ENCODE measurements at regions not wholly inside any gene's neighbourhood (a gene's known extent, or its start where the extent isn't known, plus 50 kb on each side); places are given as distances from the start of the nearest gene placed in this dataset.

- no peak overlapping the region for H3K4me3 ChIP-seq (ENCODE audit: control insufficient read depth, low read depth, low read length)
- TF ChIP-seq, protein P1, sequence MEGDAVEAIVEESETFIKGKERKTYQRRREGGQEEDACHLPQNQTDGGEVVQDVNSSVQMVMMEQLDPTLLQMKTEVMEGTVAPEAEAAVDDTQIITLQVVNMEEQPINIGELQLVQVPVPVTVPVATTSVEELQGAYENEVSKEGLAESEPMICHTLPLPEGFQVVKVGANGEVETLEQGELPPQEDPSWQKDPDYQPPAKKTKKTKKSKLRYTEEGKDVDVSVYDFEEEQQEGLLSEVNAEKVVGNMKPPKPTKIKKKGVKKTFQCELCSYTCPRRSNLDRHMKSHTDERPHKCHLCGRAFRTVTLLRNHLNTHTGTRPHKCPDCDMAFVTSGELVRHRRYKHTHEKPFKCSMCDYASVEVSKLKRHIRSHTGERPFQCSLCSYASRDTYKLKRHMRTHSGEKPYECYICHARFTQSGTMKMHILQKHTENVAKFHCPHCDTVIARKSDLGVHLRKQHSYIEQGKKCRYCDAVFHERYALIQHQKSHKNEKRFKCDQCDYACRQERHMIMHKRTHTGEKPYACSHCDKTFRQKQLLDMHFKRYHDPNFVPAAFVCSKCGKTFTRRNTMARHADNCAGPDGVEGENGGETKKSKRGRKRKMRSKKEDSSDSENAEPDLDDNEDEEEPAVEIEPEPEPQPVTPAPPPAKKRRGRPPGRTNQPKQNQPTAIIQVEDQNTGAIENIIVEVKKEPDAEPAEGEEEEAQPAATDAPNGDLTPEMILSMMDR (conservative IDR thresholded peaks at IDR 0.05; ENCODE audit: control insufficient read depth, insufficient read depth, low read depth, low read length): no peak
- no peak for DNase-seq (ENCODE audit: low read depth)
Observed at GRCh38 chr15:47846128-47846868, 129.0 kb downstream of the SEMA6D start.

GRCh38 chr15:47846876-47847275, 129.6 kb downstream of the SEMA6D start:
- no peak overlapping the region for H3K4me3 ChIP-seq (ENCODE audit: control insufficient read depth, low read depth, low read length)
- DNase-seq (ENCODE audit: low read depth): no peak
- TF ChIP-seq, protein P1 (conservative IDR thresholded peaks at IDR 0.05; ENCODE audit: control insufficient read depth, insufficient read depth, low read depth, low read length): no peak

GRCh38 chr15:47856071-47856470, 138.8 kb downstream of the SEMA6D start:
- TF ChIP-seq, protein P1 (conservative IDR thresholded peaks at IDR 0.05; ENCODE audit: control insufficient read depth, insufficient read depth, low read depth, low read length): no peak
- no peak overlapping the region for H3K4me3 ChIP-seq (ENCODE audit: control insufficient read depth, low read depth, low read length)
- DNase-seq (ENCODE audit: low read depth): no peak

DNA sequence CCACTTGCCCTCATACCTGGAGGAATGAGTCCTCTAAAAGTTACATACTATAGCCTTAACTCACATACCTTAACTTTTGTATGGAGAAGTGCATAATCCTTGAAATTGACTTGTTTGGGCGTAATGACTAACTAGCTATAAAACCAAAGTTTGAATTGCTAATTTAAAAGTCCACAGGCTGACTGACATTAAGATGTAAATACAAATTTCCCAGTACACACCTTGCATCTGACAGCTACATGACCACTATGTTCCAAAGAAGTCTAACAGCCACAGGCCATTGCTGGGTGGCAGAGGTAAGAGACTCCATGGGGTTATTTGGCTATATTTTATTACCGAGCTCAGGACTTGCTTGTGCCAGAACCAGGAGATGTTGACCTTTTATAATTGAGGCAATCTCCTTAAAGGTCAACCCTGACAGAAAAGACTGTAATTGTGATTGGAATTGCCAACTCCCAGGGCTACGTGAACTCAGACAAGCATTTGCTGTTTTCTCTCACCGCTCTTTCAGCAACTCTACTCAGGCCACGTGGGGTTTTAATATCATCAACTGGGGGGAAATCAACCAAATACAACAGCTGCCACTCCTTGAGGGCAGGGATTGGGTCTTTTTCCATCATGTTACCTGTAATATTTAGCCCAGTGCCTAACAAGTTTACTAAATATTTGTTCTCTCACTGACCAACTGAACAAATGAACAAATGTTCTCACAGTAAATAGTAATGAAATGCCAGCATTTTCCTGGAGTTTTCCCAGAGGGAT, 139.9 kb downstream of the SEMA6D start:
- TF ChIP-seq, protein P1 (conservative IDR thresholded peaks at IDR 0.05; ENCODE audit: control insufficient read depth, insufficient read depth, low read depth, low read length): no peak
- no peak overlapping the region for H3K4me3 ChIP-seq (ENCODE audit: control insufficient read depth, low read depth, low read length)
- no peak for DNase-seq (ENCODE audit: low read depth)

DNA sequence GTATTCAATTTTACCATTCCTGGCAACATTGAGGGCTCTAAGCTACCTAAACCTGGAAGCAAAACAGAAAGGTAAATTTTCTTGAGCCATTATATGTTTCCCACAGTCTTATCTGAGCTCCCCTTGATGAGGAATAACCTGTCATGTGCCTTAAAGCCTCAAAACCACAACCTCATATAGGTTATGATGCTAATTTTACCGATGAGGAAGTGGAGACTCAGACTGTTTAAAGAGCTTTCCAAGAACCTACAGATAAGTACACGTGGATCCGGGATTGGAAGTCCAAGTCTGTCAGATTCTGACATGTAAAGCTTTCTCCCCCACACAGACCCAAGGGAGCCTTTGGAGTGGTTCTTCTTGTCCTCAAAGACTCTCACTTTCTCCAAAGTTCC, 140.5 kb downstream of the SEMA6D start:
- TF ChIP-seq, protein P1 (conservative IDR thresholded peaks at IDR 0.05; ENCODE audit: control insufficient read depth, insufficient read depth, low read depth, low read length): no peak
- H3K4me3 ChIP-seq (ENCODE audit: control insufficient read depth, low read depth, low read length): no peak overlapping the region
- DNase-seq (ENCODE audit: low read depth): no peak

DNA sequence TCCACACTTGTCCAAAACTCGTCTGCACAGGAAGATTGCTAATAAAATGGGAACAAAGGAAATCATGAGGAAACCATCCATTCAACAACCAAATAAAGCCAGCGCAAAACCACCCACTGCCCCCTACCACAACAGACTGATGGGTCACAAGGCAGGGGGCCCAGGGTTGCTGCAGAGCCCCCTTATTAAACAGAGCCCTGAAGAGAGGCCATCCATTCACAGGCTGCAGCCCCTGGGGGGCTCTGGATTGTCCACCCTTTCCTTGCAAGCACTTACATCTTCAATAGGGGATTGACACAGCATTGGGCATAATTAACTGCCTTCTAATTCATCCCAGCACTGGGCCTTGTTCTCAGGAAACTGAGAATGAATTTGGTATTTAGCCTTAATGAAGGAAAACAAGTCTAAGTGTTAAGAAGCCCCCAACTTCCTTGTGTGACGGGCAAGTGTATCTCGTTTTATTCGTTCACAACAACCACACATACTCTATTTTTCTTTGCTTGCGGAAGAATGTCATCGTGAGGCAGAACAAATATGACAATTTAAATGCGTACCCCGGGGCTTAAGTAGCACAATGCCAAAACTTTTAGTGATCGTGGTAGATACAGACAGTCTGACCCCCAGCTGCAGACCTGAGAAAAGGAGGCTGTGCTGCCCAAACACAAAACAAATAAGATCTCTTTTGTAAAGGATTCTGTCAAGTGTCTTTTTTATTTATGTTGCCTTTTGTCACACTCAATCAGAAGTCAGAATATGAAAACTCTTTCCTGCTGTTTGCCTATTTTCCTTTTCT, 144.0 kb downstream of the SEMA6D start:
- TF ChIP-seq, protein P1 (conservative IDR thresholded peaks at IDR 0.05; ENCODE audit: control insufficient read depth, insufficient read depth, low read depth, low read length): no peak
- H3K4me3 ChIP-seq (ENCODE audit: control insufficient read depth, low read depth, low read length): no peak overlapping the region
- DNase-seq (ENCODE audit: low read depth): no peak
